Sigmoid colon (tissue), 6 donors: ENCODE measurements at regions not wholly inside any gene's neighbourhood (a gene's known extent, or its start where the extent isn't known, plus 50 kb on each side); places are given as distances from the start of the nearest gene placed in this dataset.
"Not testable (repeated sequence)": the region's sequence is repeated elsewhere in the genome, so short reads cannot be mapped to it uniquely, and the experiment has no call there.

ENCODE experiments used
- DNase-seq: peaks from one replicate; pipeline ENCODE4 v3.0.0-alpha.2; 2019
- H3K27ac ChIP-seq, 4 donors: fragments of 200-600 bp; sonication (generic); one replicate each; pipeline ENCODE4 v1.5.1; 2016 to 2019; ENCODE audit warnings: mild to moderate bottlenecking in 1 of 4
- H3K27me3 ChIP-seq, 3 donors: fragments of 200-600 bp; sonication (generic); one replicate each; pipeline ENCODE4 v1.5.1; 2019; ENCODE audit warnings: mild to moderate bottlenecking in 1 of 3
- H3K36me3 ChIP-seq, 4 donors: fragments of 200-600 bp; sonication (generic); one replicate each; pipeline ENCODE4 v1.5.1; 2016 to 2019
- H3K4me1 ChIP-seq, 4 donors: fragments of 200-600 bp; sonication (generic); one replicate each; pipeline ENCODE4 v1.5.1; 2017 to 2019
- H3K4me3 ChIP-seq, 4 donors: fragments of 200-600 bp; sonication (generic); one replicate each; pipeline ENCODE4 v1.5.1; 2017 to 2019; ENCODE audit warnings: mild to moderate bottlenecking in 2 of 4, moderate library complexity in 1 of 4
- H3K9me3 ChIP-seq, 4 donors: fragments of 200-600 bp in 3 of 4; sonication (generic) in 3 of 4; one replicate each; pipeline versions ENCODE4 v1.5.1 to v1.6.1; 2013 to 2019
- CTCF ChIP-seq, 4 experiments: fragments of 450-650 bp in 3 of 4; fragments of 200-600 bp in 1 of 4; IDR thresholded peaks; one replicate each; pipeline ENCODE4 v1.5.1; 2016 to 2019; ENCODE audit warnings: antibody characterized with exemption in 4 of 4, mild to moderate bottlenecking in 3 of 4, moderate library complexity in 2 of 4
- EP300 ChIP-seq, 4 donors: sonication (generic); formaldehyde crosslinking; IDR thresholded peaks; one replicate each; pipeline ENCODE4 v1.6.1; 2017; ENCODE audit warnings: antibody characterized with exemption in 4 of 4
- POLR2A ChIP-seq, 2 donors: fragments of 450-650 bp; IDR thresholded peaks; one replicate each; pipeline ENCODE4 v1.6.1; 2016; ENCODE audit warnings: antibody characterized with exemption in 2 of 2, mild to moderate bottlenecking in 2 of 2, moderate library complexity in 2 of 2
- POLR2AphosphoS5 ChIP-seq, 4 donors: sonication (generic); formaldehyde crosslinking; IDR thresholded peaks; one replicate each; pipeline ENCODE4 v1.6.1; 2017; ENCODE audit warnings: antibody characterized with exemption in 4 of 4
- WGBS, 2 donors: extraction: QIAGEN DNeasy Blood & Tissue Kit; methylation state at CpG; one replicate each; pipeline ENCODE4 v1.1.7; 2013; 5-methylcytosine and 5-hydroxymethylcytosine counted together
- intact Hi-C: fragments of 100-400 bp; cut with DNase I; formaldehyde crosslinking; loops from one replicate; pipeline ENCODE4 v1.15.1; 2023
- donor health status: healthy with polysubstance abuse.
- donor health status: healthy.

- DNase-seq, result peak; percentile 46
- peak overlapping the region in 1 of 4 donors; percentile 73 for H3K27ac ChIP-seq
Measured at GRCh38 chr3:127043731-127044510, 61.0 kb downstream of the PLXNA1 start.

GRCh38 chr3:127044996-127045395 is 62.1 kb downstream of the PLXNA1 start:
- DNase-seq, result no peak
- peak overlapping the region in 1 of 4 donors; percentile 12 for H3K27ac ChIP-seq
- no peak overlapping the region for H3K4me3 ChIP-seq
- no peaks in the 10 kb centered on the region for H3K36me3 ChIP-seq
- intact Hi-C loops, result no loop called here
- H3K27me3 ChIP-seq, result peaks cover 0 to 5% (median 0%) of the 10 kb centered on the region in 3 donors
- peaks cover 0 to 2% (median 0%) of the 10 kb centered on the region in 4 donors for H3K9me3 ChIP-seq
- no peak for TF ChIP-seq POLR2AphosphoS5 (IDR thresholded peaks at IDR 0.05)
- no peak for TF ChIP-seq POLR2A (IDR thresholded peaks at IDR 0.05)
- TF ChIP-seq CTCF (IDR thresholded peaks at IDR 0.05), result no peak
- TF ChIP-seq EP300 (IDR thresholded peaks at IDR 0.05), result no peak
- WGBS, 2 donors, result 21 to 41% methylated on average over 4 of the region's 4 CpGs
- peaks cover 0 to 16% (median 7%) of the 10 kb centered on the region in 4 donors for H3K4me1 ChIP-seq

More at GRCh38 chr3:127043731-127044510, 61.0 kb downstream of the PLXNA1 start:
- Histone ChIP-seq H3K9me3 (peaks cover 0 to 2% (median 0%) of the 10 kb centered on the region in 4 donors), H3K36me3 (no peaks in the 10 kb centered on the region), H3K4me3 (no peak overlapping the region), H3K27me3 (peaks cover 0 to 14% (median 0%) of the 10 kb centered on the region in 3 donors), H3K4me1 (peaks cover 0 to 16% (median 7%) of the 10 kb centered on the region in 4 donors)
- 76% methylated on average over 7 of the region's 7 CpGs for WGBS, 2 donors
- TF ChIP-seq POLR2A (IDR thresholded peaks at IDR 0.05), result no peak
- no peak for TF ChIP-seq EP300 (IDR thresholded peaks at IDR 0.05)
- TF ChIP-seq POLR2AphosphoS5 (IDR thresholded peaks at IDR 0.05), result no peak
- TF ChIP-seq CTCF (IDR thresholded peaks at IDR 0.05), result no peak
- intact Hi-C loops, result no loop called here

GRCh38 chr3:127045435-127046045 is 62.6 kb downstream of the PLXNA1 start:
- intact Hi-C loops, result no loop called here
- Histone ChIP-seq H3K36me3 (no peaks in the 10 kb centered on the region), H3K27ac (peak overlapping the region in 1 of 4 donors; percentile 12), H3K9me3 (peaks cover 0 to 2% (median 0%) of the 10 kb centered on the region in 4 donors), H3K4me1 (peaks cover 0 to 16% (median 7%) of the 10 kb centered on the region in 4 donors), H3K27me3 (no peaks in the 10 kb centered on the region), H3K4me3 (no peak overlapping the region)
- no peak for TF ChIP-seq POLR2A (IDR thresholded peaks at IDR 0.05)
- TF ChIP-seq CTCF (IDR thresholded peaks at IDR 0.05), result no peak
- no peak for TF ChIP-seq EP300 (IDR thresholded peaks at IDR 0.05)
- no peak for TF ChIP-seq POLR2AphosphoS5 (IDR thresholded peaks at IDR 0.05)
- DNase-seq, result no peak
- WGBS, 2 donors, result 57 to 62% methylated on average over 5 of the region's 5 CpGs

GRCh38 chr3:127046690-127047089 is 63.8 kb downstream of the PLXNA1 start:
- H3K36me3 ChIP-seq, intact Hi-C loops, H3K27ac ChIP-seq, H3K27me3 ChIP-seq, DNase-seq, H3K4me3 ChIP-seq, H3K9me3 ChIP-seq: not testable (repeated sequence)
- WGBS, 2 donors, result 94% methylated on average over 28 of the region's 28 CpGs
- peaks cover 0 to 16% (median 7%) of the 10 kb centered on the region in 4 donors for H3K4me1 ChIP-seq

GRCh38 chr3:127049393-127049792 is 66.5 kb downstream of the PLXNA1 start:
- H3K4me3 ChIP-seq, result no peak overlapping the region
- TF ChIP-seq POLR2A (IDR thresholded peaks at IDR 0.05) (no peak), POLR2AphosphoS5 (IDR thresholded peaks at IDR 0.05) (no peak), CTCF (IDR thresholded peaks at IDR 0.05) (no peak), EP300 (IDR thresholded peaks at IDR 0.05) (no peak)
- H3K9me3 ChIP-seq, result peaks cover 0 to 2% (median 0%) of the 10 kb centered on the region in 4 donors
- 68 to 81% methylated on average over 5 of the region's 5 CpGs for WGBS, 2 donors
- H3K27me3 ChIP-seq, result no peaks in the 10 kb centered on the region
- intact Hi-C loops, result no loop called here
- peaks cover 0 to under 1% (median 0%) of the 10 kb centered on the region in 4 donors for H3K4me1 ChIP-seq
- H3K36me3 ChIP-seq, result no peaks in the 10 kb centered on the region
- H3K27ac ChIP-seq, result no peak overlapping the region
- no peak for DNase-seq
